ENCODE measurements at regions not wholly inside any gene's neighbourhood (a gene's known extent, or its start where the extent isn't known, plus 50 kb on each side); places are given as distances from the start of the nearest gene placed in this dataset.

GRCh38 chr9:82458296-82458695 is 469.7 kb downstream of the SPATA31D1 start:
- no peak for TF ChIP-seq EZH2 (IDR thresholded peaks at IDR 0.05; ENCODE audit: borderline replicate concordance, insufficient read depth, low read depth, low read length, poor library complexity, severe bottlenecking)
- TF ChIP-seq CTCF (IDR thresholded peaks at IDR 0.05) = no peak
